Ovary (tissue), 7 donors: ENCODE measurements at regions not wholly inside any gene's neighbourhood (a gene's known extent, or its start where the extent isn't known, plus 50 kb on each side); places are given as distances from the start of the nearest gene placed in this dataset.
A peak's percentile ranks its signal among the peaks of the same experiment; 100 is the strongest.

Experiments
- DNase-seq, 5 donors: peaks; one replicate each; pipeline ENCODE4 v3.0.0-alpha.2; 2019 to 2020
- H3K27ac ChIP-seq, 2 donors: fragments of 200-600 bp; one replicate each; pipeline versions ENCODE4 v1.5.1 to v1.8.0; 2019 to 2022
- H3K27me3 ChIP-seq: fragments of 200-600 bp; one replicate; pipeline ENCODE4 v1.8.0; 2022
- H3K36me3 ChIP-seq: fragments of 200-600 bp; sonication (generic); one replicate; pipeline ENCODE4 v1.5.1; 2019
- H3K4me1 ChIP-seq: one replicate; pipeline ENCODE4 v1.8.1; 2013; ENCODE audit warnings: mild to moderate bottlenecking, moderate library complexity; ENCODE audit not compliant: insufficient read depth
- H3K4me3 ChIP-seq: fragments of 200-600 bp; sonication (generic); one replicate; pipeline ENCODE4 v1.5.1; 2017
- H3K9me3 ChIP-seq, 2 donors: fragments of 200-600 bp in 1 of 2; sonication (generic) in 1 of 2; one replicate each; pipeline versions ENCODE4 v1.5.1 to v1.8.1; 2013 to 2019; ENCODE audit warnings: mild to moderate bottlenecking in 1 of 2, moderate library complexity in 1 of 2
- CTCF ChIP-seq, 3 donors: fragments of 450-650 bp in 2 of 3; fragments of 200-600 bp in 1 of 3; IDR thresholded peaks; one replicate each; pipeline versions ENCODE4 v1.5.1 to v1.8.0; 2016 to 2022; ENCODE audit warnings: antibody characterized with exemption in 3 of 3, mild to moderate bottlenecking in 1 of 3
- EP300 ChIP-seq: sonication (generic); formaldehyde crosslinking; IDR thresholded peaks from one replicate; pipeline ENCODE4 v1.6.1; 2017; ENCODE audit warnings: antibody characterized with exemption
- POLR2A ChIP-seq: fragments of 450-650 bp; IDR thresholded peaks from one replicate; pipeline ENCODE4 v1.6.1; 2017; ENCODE audit warnings: antibody characterized with exemption, mild to moderate bottlenecking, moderate library complexity
- WGBS, 3 donors: extraction: QIAGEN DNeasy Blood & Tissue Kit in 1 of 3; methylation state at CpG; one replicate each; pipeline versions ENCODE4 v1.1.5 to v1.1.7; 2013 to 2017; 5-methylcytosine and 5-hydroxymethylcytosine counted together
- intact Hi-C, 4 donors: fragments of 100-400 bp; cut with DNase I; formaldehyde crosslinking; loops; one replicate each; pipeline versions ENCODE4 v1.11.0 to v1.15.1; 2022 to 2023
- donor health status: DM: no; HTN: no; CAD: no; lungs with moderate emphysema.
- donor health status: DM: no; HTN: no; CAD: no.
- donor health status: Bipolar disorder and iron deficiency.
- donor health status: DM: no; HTN: no; CAD: no.
- donor health status: DM: yes; HTN: yes; CAD: no.

GRCh38 chr5:96337048-96337781 is 95.8 kb downstream of the PCSK1 start:
- no peak overlapping the region for H3K4me3 ChIP-seq
- peaks cover 6% of the 10 kb centered on the region for H3K4me1 ChIP-seq
- H3K9me3 ChIP-seq, result no peaks in the 10 kb centered on the region
- intact Hi-C loops, result loop anchor here (2.0 to 10.0 kb wide), 4 partner anchors 478 to 692 kb away; partner anchors contain the start of gene RFESD (in 2 of the 4)
- 78 to 85% (median 82%) methylated on average over 4 of the region's 4 CpGs for WGBS, 3 donors
- TF ChIP-seq POLR2A, result no peak
- no peak for TF ChIP-seq CTCF (IDR thresholded peaks at IDR 0.05)
- no peak for TF ChIP-seq EP300
- H3K36me3 ChIP-seq, result no peaks in the 10 kb centered on the region
- DNase-seq, result no peak
- H3K27me3 ChIP-seq, result no peaks in the 10 kb centered on the region
- H3K27ac ChIP-seq, result no peak overlapping the region

- peak in 4 of 5 donors; percentile 38 to 76 (median 40) for DNase-seq
- intact Hi-C loops, result loop anchor here (2.0 to 10.0 kb wide), 4 partner anchors 478 to 692 kb away; partner anchors contain the start of gene RFESD (in 2 of the 4)
- Histone ChIP-seq H3K27me3 (no peaks in the 10 kb centered on the region), H3K4me1 (peaks cover 6% of the 10 kb centered on the region), H3K36me3 (no peaks in the 10 kb centered on the region), H3K4me3 (no peak overlapping the region), H3K9me3 (no peaks in the 10 kb centered on the region), H3K27ac (no peak overlapping the region)
- WGBS, 3 donors, result 17 to 23% (median 23%) methylated on average over 6 of the region's 6 CpGs
- TF ChIP-seq CTCF (IDR thresholded peaks at IDR 0.05) (peak; percentile 36 to 61 (median 54)), EP300 (no peak), POLR2A (no peak)
Observed at GRCh38 chr5:96336351-96336985, 96.6 kb downstream of the PCSK1 start.

GRCh38 chr5:96335873-96336272 is 97.2 kb downstream of the PCSK1 start:
- Histone ChIP-seq H3K27ac (no peak overlapping the region), H3K36me3 (no peaks in the 10 kb centered on the region), H3K4me3 (no peak overlapping the region), H3K9me3 (no peaks in the 10 kb centered on the region), H3K4me1 (peaks cover 8% of the 10 kb centered on the region), H3K27me3 (no peaks in the 10 kb centered on the region)
- intact Hi-C loops, result loop anchor here (2.0 to 10.0 kb wide), 4 partner anchors 477 to 691 kb away; partner anchors contain the start of gene RFESD (in 2 of the 4)
- no peak for DNase-seq
- WGBS, 3 donors, result 88 to 92% (median 89%) methylated on average over 2 of the region's 2 CpGs
- TF ChIP-seq POLR2A (no peak), CTCF (IDR thresholded peaks at IDR 0.05) (no peak), EP300 (no peak)

- no peaks in the 10 kb centered on the region for H3K36me3 ChIP-seq
- no peak overlapping the region for H3K27ac ChIP-seq
- WGBS, 3 donors, result 70 to 75% (median 72%) methylated on average over 4 of the region's 4 CpGs
- no peak overlapping the region for H3K4me3 ChIP-seq
- DNase-seq, result no peak
- TF ChIP-seq EP300 (no peak), CTCF (IDR thresholded peaks at IDR 0.05) (no peak), POLR2A (no peak)
- intact Hi-C loops, result loop anchor here in 3 of 4 donors (10.0 kb wide), 2 partner anchors 479 to 689 kb away; partner anchors contain the start of gene RFESD (in 2 of the 3)
- no peaks in the 10 kb centered on the region for H3K9me3 ChIP-seq
- H3K27me3 ChIP-seq, result no peaks in the 10 kb centered on the region
- H3K4me1 ChIP-seq, result peaks cover 1% of the 10 kb centered on the region
Observed at GRCh38 chr5:96333391-96333790, 99.7 kb downstream of the PCSK1 start.
